GM10266 (cell line): ENCODE measurements at regions not wholly inside any gene's neighbourhood (a gene's known extent, or its start where the extent isn't known, plus 50 kb on each side); places are given as distances from the start of the nearest gene placed in this dataset.

Experiments
- DNase-seq: peaks from one replicate; pipeline ENCODE4 v3.0.0; 2012; ENCODE audit errors: extremely low spot score
- CTCF ChIP-seq: IDR thresholded peaks from 2 replicates; pipeline ENCODE4 v1.5.1; 2012; ENCODE audit warnings: mild to moderate bottlenecking, low read depth; ENCODE audit not compliant: control insufficient read depth, insufficient read depth; ENCODE audit errors: missing control alignments

GRCh38 chr13:30135351-30135750, 172.0 kb downstream of the KATNAL1 start:
- TF ChIP-seq CTCF = no peak
- DNase-seq = no peak

GRCh38 chr13:30134578-30134977, 172.8 kb downstream of the KATNAL1 start:
- DNase-seq = no peak
- no peak for TF ChIP-seq CTCF

GRCh38 chr13:30133996-30134395, 173.4 kb downstream of the KATNAL1 start:
- no peak for TF ChIP-seq CTCF
- DNase-seq = no peak

- no peak for DNase-seq
- TF ChIP-seq CTCF = no peak
These were observed 173.8 kb downstream of the KATNAL1 start for GRCh38 chr13:30133554-30133912.

- TF ChIP-seq CTCF = peak; percentile 97
These were observed 174.5 kb downstream of the KATNAL1 start for GRCh38 chr13:30132623-30133553.

GRCh38 chr13:30129411-30129810, 177.9 kb downstream of the KATNAL1 start:
- no peak for TF ChIP-seq CTCF
- no peak for DNase-seq

More at GRCh38 chr13:30132623-30133553, 174.5 kb downstream of the KATNAL1 start:
- DNase-seq = peak; percentile 82

GRCh38 chr13:30128591-30128990, 178.8 kb downstream of the KATNAL1 start:
- no peak for TF ChIP-seq CTCF

More at GRCh38 chr13:30128591-30128990, 178.8 kb downstream of the KATNAL1 start:
- DNase-seq = no peak
